HS-27A (cell line): ENCODE measurements at regions not wholly inside any gene's neighbourhood (a gene's known extent, or its start where the extent isn't known, plus 50 kb on each side); places are given as distances from the start of the nearest gene placed in this dataset.
"Not testable (repeated sequence)": the region's sequence is repeated elsewhere in the genome, so short reads cannot be mapped to it uniquely, and the experiment has no call there.

ENCODE experiments used
- DNase-seq: peaks from one replicate; pipeline ENCODE4 v3.0.0-alpha.2; 2012; ENCODE audit warnings: low read depth, missing footprints

DNA sequence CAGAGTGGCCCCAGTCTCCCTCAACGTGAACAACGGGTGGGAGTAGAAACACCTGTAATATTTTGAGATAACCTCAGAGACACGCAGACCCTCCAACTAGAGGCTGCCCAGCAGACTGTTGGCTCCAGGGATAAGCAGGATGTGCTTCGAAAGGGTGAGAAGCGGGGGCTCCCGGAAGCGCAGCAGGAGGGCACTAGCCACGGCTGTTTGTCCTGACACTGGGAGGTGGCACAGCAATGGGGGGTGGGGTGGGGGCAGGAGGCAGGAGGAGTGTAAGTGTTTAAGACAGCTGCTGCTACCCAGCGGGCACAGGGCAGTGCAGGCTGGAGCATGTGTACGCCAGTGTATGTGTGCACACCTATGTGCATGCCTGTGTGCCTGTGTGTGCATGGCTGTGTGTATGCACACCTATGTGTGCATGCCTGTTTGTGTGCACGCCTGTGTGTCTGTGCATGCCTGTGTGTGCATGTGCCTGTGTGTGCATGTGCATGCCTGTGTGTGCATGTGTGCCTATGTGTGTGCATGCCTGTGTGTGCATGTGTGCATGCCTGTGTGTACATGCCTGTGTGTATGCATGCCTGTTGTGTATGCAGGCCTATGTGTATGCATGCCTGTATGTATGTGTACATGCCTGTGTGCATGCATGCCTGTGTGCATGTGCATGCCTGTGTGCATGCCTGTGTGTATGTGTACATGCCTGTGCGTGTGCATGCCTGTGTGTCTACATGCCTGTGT, 154.7 kb downstream of the SHANK2 start:
- no peak for DNase-seq

- no peak for DNase-seq
Observed at GRCh38 chr11:71096751-71097388, 155.5 kb downstream of the SHANK2 start.

DNA sequence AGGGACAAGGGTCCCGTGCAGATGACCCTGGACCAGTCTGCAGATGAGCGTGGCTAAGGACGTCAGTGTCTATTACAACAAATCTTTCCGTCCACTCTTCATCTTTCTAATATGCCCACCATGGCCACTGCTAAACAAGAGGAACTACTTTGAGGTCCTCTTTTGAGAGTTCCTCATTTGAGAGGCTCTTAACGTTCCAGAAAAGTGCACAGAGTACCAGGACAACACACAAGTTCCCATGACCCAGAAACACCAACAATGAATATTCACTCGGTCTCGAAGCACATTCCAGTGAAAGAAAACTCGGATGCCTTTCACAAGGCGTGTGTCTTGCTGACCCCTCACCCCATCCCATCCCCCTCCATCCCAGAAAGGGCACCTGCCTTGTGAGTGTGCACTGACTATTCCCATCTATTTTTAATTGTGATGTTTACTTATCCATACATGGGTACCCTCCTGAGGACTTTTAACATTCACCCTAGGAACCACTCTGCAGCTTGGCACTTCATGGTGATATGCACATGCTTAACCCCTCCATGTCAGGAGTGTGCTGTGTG, 157.0 kb downstream of the SHANK2 start:
- no peak for DNase-seq

DNA sequence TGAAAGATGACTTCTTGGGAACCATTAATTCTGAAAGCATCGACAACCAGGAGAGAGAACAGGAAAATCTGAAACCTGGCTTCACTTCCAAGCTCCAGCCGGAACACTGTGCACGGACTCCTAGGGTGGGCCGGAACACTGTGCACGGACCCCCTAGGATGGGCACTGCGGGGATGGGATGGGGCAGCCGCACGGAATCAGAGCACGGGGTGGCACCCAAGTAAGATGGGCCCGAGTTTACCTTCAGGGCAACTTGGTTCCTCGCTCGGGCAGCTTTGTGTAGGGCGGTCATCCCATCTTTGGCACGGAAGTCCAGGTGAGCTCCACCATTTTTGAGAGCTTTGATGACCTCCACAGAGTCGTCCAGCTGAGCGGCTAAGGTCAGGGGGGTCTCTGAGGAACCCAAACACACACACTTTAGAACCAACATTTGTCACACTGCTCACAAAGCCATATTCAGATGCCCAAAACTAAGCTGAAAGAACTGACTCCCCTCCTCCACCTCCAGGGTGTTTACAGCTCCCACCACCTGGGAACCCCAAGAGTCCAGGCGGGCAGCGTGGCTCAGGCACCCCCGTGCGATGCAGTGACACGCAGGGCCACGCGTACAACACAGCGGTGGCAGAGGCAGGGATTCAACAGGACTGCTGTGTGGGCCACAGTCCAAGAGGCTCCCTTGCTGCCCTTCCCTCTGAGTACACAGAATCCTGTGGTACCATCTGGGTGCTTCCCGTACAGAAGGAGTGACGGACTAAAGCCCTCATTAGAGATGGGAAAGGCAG, 157.9 kb downstream of the SHANK2 start:
- no peak for DNase-seq

DNA sequence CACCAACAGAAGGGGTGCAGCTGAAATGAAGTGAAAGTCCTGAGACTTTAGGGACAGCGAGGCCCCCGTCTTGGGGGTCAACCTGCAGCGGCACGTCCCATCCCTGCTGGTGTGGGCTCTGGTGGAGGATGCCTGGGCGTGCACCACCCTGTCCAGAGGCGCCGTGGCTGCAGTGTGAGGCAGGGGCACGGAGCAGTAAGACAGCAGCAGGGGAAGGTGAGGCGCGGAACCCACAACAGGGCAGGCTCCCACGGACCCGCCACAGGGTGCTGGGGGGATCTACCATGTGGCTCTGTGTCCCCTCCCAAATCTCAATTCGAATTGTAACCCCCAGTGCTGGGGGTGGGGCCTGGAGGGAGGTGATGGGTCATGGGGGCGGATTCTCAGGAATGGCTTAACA, 158.6 kb downstream of the SHANK2 start:
- no peak for DNase-seq

DNA sequence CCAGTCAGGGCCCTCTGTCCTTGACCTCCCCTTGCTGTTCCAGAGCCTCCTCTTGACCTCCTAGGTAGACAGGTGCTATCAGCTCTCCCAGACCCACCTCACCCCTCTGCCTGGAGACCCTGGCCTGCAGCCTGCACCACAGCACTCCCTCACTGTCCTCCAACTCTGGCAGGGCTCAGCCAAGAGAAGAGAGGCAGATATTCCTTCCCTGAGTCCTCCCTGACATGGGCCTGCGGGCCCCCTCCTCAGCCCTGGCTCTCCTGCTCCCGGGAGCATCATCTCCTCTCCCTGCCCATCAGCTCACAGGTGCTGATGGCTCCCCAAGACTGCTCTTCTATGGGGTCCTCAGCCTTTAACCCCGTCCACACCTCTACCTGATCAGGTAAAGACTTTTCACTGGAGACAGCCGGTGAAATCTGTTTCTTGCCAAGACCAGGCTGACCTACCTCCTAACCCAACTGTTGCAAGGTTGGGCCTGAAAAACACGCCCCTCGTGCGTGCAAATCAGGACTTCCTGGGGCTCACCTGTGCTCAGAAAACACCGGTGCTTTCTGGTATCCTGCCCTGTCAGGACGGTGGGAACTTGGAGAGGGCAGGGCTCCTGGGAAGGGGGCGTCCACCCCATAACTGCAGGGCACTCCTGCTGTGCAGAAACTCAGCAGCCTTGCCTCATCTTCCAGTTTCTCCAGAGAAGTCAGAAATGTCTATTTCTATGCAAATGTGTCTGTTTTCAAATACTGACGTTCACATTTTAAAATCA, 160.7 kb downstream of the SHANK2 start:
- DNase-seq, result no peak

DNA sequence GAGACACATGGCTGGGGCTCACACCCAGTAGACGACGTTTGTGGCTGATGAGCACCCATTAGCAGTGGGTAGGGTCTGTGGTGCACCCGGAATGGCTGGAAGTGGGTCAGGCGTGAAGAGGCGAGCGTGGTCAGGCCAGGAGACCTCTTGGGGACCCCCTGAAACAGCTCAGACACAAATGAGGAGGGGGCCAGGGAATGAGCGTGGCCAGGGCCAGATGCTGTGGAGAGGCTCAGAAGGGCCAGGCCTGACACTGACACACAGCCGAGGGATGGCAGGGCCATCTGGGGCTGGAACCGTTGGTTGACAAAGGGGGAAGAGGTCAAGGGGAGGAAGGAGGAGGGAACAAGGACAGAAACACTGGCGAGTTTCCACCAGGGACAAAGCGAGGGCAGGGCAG, 162.8 kb downstream of the SHANK2 start:
- DNase-seq, result no peak

- not testable (repeated sequence) for DNase-seq
Observed at GRCh38 chr11:71088314-71089215, 163.8 kb downstream of the SHANK2 start.

- no peak for DNase-seq
Observed at GRCh38 chr11:71086687-71087258, 165.6 kb downstream of the SHANK2 start.

GRCh38 chr11:71084306-71085012, 167.9 kb downstream of the SHANK2 start:
- no peak for DNase-seq

DNA sequence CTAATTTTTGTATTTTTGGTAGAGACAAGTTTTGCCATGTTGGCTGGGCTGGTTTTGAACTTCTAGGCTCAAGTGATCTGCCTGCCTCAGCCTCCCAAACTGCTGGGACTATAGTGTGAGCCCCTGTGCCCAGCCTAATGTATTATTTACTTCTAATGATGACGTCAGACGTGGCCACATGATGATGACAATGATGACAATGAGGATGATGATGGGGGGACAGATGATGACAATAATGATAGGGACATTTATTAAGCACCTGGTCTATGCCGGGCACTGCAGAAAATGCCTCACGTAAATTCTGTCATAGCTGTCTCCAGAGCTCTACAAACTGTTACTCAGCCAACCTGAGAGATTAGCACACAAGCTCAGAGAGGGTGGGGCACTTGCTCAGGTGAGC, 169.3 kb downstream of the SHANK2 start:
- DNase-seq, result no peak

DNA sequence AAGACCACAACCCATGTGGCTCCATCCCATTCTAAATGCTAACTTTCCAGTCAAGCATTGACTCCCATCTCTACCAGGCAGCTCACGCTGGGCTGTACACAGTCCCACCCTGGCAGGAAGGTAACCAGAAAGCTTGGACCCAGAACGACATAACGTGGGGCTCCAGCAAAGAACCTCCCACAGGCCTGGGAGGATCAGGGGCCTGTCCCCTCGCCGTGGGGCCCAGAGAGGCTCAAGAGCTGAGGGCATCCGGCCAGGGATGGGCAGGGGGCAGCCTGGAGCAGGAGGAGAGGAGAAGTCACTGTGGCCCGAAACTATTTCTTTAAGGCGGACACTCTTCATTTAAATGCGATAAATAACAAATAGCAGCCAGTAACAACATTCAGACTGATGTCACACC, 169.9 kb downstream of the SHANK2 start:
- no peak for DNase-seq

- DNase-seq, result no peak
Observed at GRCh38 chr11:71081704-71082230, 170.6 kb downstream of the SHANK2 start.

- peak; percentile 64 for DNase-seq
Observed at GRCh38 chr11:71080239-71081097, 171.9 kb downstream of the SHANK2 start.

DNA sequence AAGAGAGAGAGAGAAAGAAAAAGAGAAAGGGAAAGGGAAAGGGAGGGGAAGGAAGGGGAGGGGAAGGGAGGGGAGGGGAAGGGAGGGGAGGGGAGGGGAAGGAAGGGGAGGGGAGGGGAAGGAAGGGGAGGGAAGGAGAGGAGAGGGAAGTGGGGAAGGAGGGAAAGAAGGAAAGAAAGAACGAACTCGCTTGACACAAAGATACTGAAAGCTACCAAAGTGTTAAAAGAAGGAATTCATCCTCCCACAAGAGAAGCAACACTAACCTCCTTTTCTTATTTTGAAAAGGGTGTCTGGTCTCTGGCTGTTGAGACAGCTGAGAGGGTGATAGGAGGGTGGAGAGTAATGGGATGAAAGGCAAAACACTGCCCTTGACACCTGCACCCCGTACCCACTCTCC, 172.6 kb downstream of the SHANK2 start:
- no peak for DNase-seq

GRCh38 chr11:71078482-71078881, 173.9 kb downstream of the SHANK2 start:
- DNase-seq, result no peak

GRCh38 chr11:71076525-71077304, 175.7 kb downstream of the SHANK2 start:
- no peak for DNase-seq

- no peak for DNase-seq
Observed at GRCh38 chr11:71075871-71076420, 176.4 kb downstream of the SHANK2 start.
